Esophagus muscularis mucosa (tissue), 4 donors: ENCODE measurements at regions not wholly inside any gene's neighbourhood (a gene's known extent, or its start where the extent isn't known, plus 50 kb on each side); places are given as distances from the start of the nearest gene placed in this dataset.

Source experiments
- DNase-seq: peaks from one replicate; pipeline ENCODE4 v3.0.0-alpha.2; 2017; ENCODE audit errors: extremely low spot score
- H3K27ac ChIP-seq, 4 donors: fragments of 200-600 bp; sonication (generic); replicated peaks in 1 of 4; 1 replicate in 3 of 4; 2 replicates in 1 of 4; pipeline ENCODE4 v1.5.1; 2016 to 2019; ENCODE audit warnings: mild to moderate bottlenecking in 1 of 4
- H3K27me3 ChIP-seq, 4 donors: fragments of 200-600 bp; sonication (generic); one replicate each; pipeline versions ENCODE4 v1.5.1 to v1.6.0; 2016 to 2019
- H3K36me3 ChIP-seq, 4 donors: fragments of 200-600 bp; sonication (generic); one replicate each; pipeline ENCODE4 v1.5.1; 2016 to 2019
- H3K4me1 ChIP-seq, 4 donors: fragments of 200-600 bp; sonication (generic); one replicate each; pipeline ENCODE4 v1.5.1; 2016 to 2019
- H3K4me3 ChIP-seq, 4 donors: fragments of 200-600 bp; sonication (generic); 1 replicate in 2 of 4; 2 replicates in 2 of 4; pipeline ENCODE4 v1.5.1; 2016 to 2019; ENCODE audit warnings: mild to moderate bottlenecking in 4 of 4, moderate library complexity in 1 of 4
- H3K9me3 ChIP-seq, 4 donors: fragments of 200-600 bp; sonication (generic); 1 replicate in 3 of 4; 2 replicates in 1 of 4; pipeline ENCODE4 v1.5.1; 2016 to 2019
- CTCF ChIP-seq, 3 experiments: fragments of 200-600 bp in 2 of 3; fragments of 450-650 bp in 1 of 3; sonication (generic) in 2 of 3; IDR thresholded peaks; one replicate each; pipeline ENCODE4 v1.5.1; 2017 to 2019; ENCODE audit warnings: antibody characterized with exemption in 3 of 3, mild to moderate bottlenecking in 2 of 3, moderate library complexity in 1 of 3
- EP300 ChIP-seq: sonication (generic); formaldehyde crosslinking; IDR thresholded peaks from one replicate; pipeline ENCODE4 v1.6.1; 2017; ENCODE audit warnings: antibody characterized with exemption
- POLR2A ChIP-seq: fragments of 450-650 bp; IDR thresholded peaks from one replicate; pipeline ENCODE4 v1.6.1; 2017; ENCODE audit warnings: antibody characterized with exemption, moderate library complexity, mild to moderate bottlenecking, low read depth
- POLR2AphosphoS5 ChIP-seq, 2 donors: sonication (generic); formaldehyde crosslinking; IDR thresholded peaks; one replicate each; pipeline ENCODE4 v1.6.1; 2017; ENCODE audit warnings: antibody characterized with exemption in 2 of 2
- WGBS: methylation state at CpG from one replicate; pipeline ENCODE4 v1.1.5; 2018; 5-methylcytosine and 5-hydroxymethylcytosine counted together
- intact Hi-C: fragments of 100-400 bp; cut with DNase I; formaldehyde crosslinking; loops from one replicate; pipeline ENCODE4 v1.15.1; 2023

GRCh38 chr7:156162451-156162850, 350.2 kb upstream of the SHH start:
- no peak for TF ChIP-seq CTCF (IDR thresholded peaks at IDR 0.05)
- TF ChIP-seq POLR2AphosphoS5 (IDR thresholded peaks at IDR 0.05) = no peak
- TF ChIP-seq EP300 = no peak
- TF ChIP-seq POLR2A = no peak
- Histone ChIP-seq H3K27ac (no peak overlapping the region), H3K36me3 (no peaks in the 10 kb centered on the region), H3K4me3 (no peak overlapping the region), H3K4me1 (no peaks in the 10 kb centered on the region), H3K27me3 (peaks cover 0 to 21% (median 0%) of the 10 kb centered on the region in 4 donors), H3K9me3 (no peaks in the 10 kb centered on the region)
- WGBS = 78% methylated on average over 9 of the region's 9 CpGs
- DNase-seq = no peak
- intact Hi-C loops = no loop called here

GRCh38 chr7:156160811-156161210, 348.5 kb upstream of the SHH start:
- H3K9me3 ChIP-seq = no peaks in the 10 kb centered on the region
- intact Hi-C loops = no loop called here
- no peaks in the 10 kb centered on the region for H3K36me3 ChIP-seq
- WGBS = 47% methylated on average over 15 of the region's 15 CpGs
- H3K27ac ChIP-seq = no peak overlapping the region
- TF ChIP-seq EP300 (no peak), POLR2A (no peak), POLR2AphosphoS5 (IDR thresholded peaks at IDR 0.05) (no peak), CTCF (IDR thresholded peaks at IDR 0.05) (no peak)
- H3K4me3 ChIP-seq = no peak overlapping the region
- no peak for DNase-seq
- no peaks in the 10 kb centered on the region for H3K4me1 ChIP-seq
- peaks cover 0 to 29% (median 0%) of the 10 kb centered on the region in 4 donors for H3K27me3 ChIP-seq

GRCh38 chr7:156158693-156159092, 346.4 kb upstream of the SHH start:
- WGBS = 79% methylated on average over 10 of the region's 11 CpGs
- Histone ChIP-seq H3K36me3 (no peaks in the 10 kb centered on the region), H3K27ac (no peak overlapping the region), H3K4me1 (no peaks in the 10 kb centered on the region), H3K4me3 (no peak overlapping the region), H3K27me3 (peaks cover 0 to 25% (median 0%) of the 10 kb centered on the region in 4 donors), H3K9me3 (no peaks in the 10 kb centered on the region)
- intact Hi-C loops = no loop called here
- TF ChIP-seq EP300 (no peak), POLR2AphosphoS5 (IDR thresholded peaks at IDR 0.05) (no peak), CTCF (IDR thresholded peaks at IDR 0.05) (no peak), POLR2A (no peak)
- DNase-seq = no peak

DNA sequence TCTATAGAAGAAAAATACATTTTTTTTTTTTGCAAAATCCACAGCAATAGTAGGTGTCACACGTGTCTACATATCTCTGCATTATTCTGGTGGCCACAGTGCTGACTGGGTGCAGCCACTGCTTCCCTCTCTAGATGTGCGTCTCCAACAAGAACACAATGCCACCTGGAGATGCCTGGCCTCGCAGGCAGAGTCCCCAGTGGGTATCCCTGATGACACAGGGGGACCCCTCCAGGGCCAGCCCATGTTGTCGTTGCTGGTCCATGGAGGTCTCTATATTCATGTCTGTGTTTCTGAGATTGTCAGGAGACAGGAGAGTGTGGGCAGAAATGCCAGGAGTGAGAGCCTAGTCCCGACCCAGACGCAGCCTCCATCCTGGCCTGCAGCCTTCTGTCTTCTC, 345.9 kb upstream of the SHH start:
- Histone ChIP-seq H3K4me1 (no peaks in the 10 kb centered on the region), H3K27ac (no peak overlapping the region), H3K9me3 (no peaks in the 10 kb centered on the region), H3K27me3 (peaks cover 0 to 21% (median 0%) of the 10 kb centered on the region in 4 donors), H3K4me3 (no peak overlapping the region), H3K36me3 (no peaks in the 10 kb centered on the region)
- intact Hi-C loops = no loop called here
- TF ChIP-seq CTCF (IDR thresholded peaks at IDR 0.05) (no peak), POLR2A (no peak), POLR2AphosphoS5 (IDR thresholded peaks at IDR 0.05) (no peak), EP300 (no peak)
- 77% methylated on average over 6 of the region's 6 CpGs for WGBS
- no peak for DNase-seq

DNA sequence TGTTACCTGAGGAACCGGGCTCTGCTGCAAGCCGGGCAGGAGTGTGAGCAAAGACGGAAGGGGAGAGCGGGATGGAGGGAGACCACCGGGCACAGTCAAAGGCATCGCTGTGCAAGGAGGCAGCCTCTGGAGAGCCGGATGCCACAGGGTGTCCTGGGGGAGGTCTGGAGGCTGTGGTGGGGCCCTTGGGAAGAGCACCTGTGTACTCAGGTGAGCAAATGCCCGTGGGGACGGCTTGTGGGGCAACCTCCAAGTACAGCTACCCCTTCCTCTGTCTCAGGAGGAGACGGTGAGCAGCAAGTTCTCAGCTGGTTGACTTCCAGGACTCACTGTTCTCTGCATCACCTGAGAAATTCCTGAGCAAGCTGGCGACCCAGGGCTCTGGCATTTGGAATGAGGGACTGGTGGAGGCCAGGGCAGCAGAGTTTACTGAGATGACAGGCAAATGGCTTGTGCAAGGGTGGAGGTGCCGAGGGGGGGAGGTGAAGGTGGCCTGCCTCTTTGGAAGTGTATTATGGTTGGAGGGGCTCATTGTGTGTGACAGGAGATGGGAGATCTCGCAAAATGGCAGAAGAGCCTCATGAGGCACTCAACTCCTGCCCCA, 345.2 kb upstream of the SHH start:
- TF ChIP-seq POLR2A (no peak), EP300 (no peak), CTCF (IDR thresholded peaks at IDR 0.05) (no peak), POLR2AphosphoS5 (IDR thresholded peaks at IDR 0.05) (no peak)
- Histone ChIP-seq H3K9me3 (no peaks in the 10 kb centered on the region), H3K4me1 (no peaks in the 10 kb centered on the region), H3K4me3 (no peak overlapping the region), H3K36me3 (no peaks in the 10 kb centered on the region), H3K27ac (no peak overlapping the region), H3K27me3 (peaks cover 0 to 18% (median 0%) of the 10 kb centered on the region in 4 donors)
- DNase-seq = no peak
- intact Hi-C loops = no loop called here
- WGBS = 86% methylated on average over 13 of the region's 13 CpGs
